Stimulated activated CD4-positive, alpha-beta T cell treated with anti-CD3 and anti-CD28 coated beads, TNF-alpha, amount 100 ng/mL, for 4 hours (primary cell): ENCODE measurements at regions not wholly inside any gene's neighbourhood (a gene's known extent, or its start where the extent isn't known, plus 50 kb on each side); places are given as distances from the start of the nearest gene placed in this dataset.

Source experiments
- DNase-seq, 3 experiments: peaks; one replicate each; pipeline ENCODE4 v3.0.0-alpha.2; 2020; ENCODE audit warnings: low read depth in 3 of 3

DNA sequence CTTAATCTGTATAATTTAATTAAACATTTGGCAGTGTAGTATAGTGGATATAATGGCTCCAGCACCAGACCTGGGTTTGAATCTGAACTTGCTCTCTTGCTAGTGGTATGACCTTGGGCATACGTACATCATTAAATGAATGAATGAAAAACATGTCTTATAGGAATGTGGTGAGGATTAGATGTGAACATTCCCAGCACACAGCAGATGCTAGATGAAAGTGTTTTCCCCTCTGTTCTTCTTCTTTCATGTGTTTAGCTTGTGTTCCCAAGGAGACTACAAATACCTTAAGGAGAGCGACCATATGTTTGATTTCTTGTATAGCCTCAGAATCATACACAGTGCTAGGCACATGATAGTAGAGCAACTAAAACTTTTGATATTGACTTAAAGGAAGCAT lies 56.5 kb downstream of the CT47B1 start:
- DNase-seq, result no peak

DNA sequence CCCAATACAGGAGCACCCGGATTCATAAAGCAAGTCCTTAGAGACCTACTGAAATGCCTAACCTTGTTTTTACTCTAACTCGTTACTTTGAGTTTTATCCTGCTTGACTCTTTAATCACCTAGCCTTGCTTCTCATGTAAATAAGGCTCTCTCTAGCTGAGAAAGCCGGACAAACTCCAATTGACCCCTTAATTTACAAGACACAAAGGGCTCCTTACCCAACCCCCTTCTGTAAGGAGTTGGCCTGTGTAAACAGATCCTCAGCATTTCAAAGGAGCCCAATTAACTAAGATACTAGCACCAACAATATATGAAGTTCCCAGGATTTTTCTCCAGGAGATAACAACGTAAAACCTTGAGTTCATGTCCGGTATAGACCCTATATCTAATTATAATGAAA lies 61.7 kb downstream of the CT47B1 start:
- no peak for DNase-seq

DNA sequence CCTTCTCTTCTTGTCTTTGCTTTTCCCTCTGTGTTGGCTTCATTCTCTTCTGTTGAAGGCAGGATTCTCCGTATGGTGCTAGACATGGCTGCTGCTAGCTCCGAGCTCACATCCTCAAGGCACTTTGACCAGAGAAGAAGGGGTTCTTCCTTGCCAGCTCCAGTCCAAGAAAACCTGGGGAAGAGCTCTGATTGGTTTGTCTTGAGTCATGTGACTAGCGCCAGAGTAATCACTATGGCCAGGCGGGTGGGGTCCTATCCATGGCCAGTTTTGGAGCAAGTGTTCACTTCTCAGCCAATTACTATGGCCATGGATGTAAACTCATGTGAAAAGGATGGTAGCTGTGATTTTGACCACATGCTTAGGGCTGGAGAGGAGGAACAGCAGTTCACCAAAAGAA lies 74.2 kb downstream of the CT47B1 start:
- no peak for DNase-seq

DNA sequence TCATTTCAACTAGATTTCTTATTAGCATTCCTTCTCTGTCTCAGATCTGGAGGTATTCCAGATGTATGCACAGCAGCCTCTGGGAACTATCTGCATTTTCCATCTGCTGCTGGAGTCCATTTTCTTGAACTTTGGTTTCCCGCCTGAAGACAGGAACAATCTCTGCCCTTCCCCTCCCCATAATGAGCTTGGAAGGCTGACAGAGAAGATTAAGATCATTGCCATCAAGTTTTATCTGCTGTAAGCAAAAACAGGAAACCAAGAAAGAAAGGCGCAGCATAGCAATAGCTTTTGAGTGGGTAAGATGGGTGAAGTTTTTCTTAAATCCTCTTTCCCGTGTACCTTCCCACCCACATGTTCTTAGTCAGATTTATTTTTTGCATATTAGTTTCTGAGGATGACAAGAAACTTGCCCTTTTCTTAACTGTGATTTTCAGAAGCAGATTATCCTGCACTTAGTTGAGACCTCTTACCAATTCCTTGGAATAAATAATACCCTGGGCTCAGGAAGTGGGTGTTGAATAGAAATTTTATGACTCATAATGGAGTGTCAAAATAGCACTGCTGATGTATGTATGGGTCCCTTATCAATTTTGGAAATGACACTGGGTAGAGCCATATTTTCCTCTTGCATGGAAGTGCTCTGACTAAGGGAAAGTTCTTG lies 78.3 kb downstream of the CT47B1 start:
- DNase-seq, result no peak

DNA sequence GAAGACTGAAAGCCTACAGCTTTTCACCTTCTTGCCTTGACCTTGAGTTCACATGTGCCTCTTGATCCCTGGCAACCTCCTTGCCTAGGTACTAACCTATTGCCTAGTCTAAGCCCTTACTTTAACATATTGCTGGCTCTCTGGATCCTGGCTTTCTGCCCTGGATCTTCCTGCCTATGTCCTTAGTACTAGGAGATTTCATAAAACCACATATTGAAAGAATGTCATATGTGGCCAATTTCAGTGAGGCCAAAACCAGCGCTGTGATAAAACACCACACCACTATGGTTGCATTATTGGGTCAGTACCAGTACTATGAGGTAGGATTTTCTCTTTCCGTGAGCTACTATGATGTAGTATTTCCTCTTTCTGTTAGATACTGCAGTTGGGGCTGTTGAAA lies 80.4 kb downstream of the CT47B1 start:
- no peak for DNase-seq

DNA sequence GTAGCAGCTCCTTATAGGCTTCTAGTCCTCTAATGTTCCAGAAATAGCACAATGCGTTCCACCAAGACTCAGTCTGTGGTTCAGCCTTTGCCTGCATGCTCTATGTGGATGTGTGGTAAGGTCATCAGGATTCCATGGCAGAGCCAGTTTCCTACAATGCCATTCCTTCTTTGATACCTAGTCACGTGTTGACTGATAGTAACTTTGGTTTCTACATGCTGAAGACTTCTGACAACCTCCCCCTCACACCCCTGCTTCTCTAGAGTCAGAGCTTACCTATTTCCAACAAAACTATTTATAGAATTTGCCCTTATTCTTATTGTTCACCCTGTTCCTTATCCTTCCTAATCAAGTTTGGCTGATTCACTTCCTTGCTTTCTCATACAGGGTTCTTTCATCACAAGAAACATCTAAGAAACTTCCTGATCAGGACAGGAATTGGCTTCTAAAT lies 81.1 kb downstream of the CT47B1 start:
- no peak for DNase-seq

DNA sequence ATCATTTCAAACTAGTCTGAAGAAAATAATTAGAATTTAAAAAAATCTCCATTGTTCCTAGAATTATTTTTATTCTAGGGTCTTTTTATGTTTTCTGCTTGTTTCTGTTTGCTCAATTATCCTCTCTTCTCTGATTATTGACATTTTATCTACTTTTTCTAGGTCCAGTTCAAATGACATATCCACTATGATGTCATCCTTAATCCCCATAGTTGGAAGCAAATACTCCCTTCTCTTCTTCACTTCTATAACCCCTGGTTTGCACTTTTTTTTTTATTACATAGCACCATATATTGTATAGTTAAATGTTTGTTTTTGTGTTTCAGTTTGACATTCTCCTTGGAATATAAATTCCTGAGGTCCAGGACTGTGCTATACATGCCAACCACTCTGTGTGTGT lies 82.6 kb downstream of the CT47B1 start:
- no peak for DNase-seq

DNA sequence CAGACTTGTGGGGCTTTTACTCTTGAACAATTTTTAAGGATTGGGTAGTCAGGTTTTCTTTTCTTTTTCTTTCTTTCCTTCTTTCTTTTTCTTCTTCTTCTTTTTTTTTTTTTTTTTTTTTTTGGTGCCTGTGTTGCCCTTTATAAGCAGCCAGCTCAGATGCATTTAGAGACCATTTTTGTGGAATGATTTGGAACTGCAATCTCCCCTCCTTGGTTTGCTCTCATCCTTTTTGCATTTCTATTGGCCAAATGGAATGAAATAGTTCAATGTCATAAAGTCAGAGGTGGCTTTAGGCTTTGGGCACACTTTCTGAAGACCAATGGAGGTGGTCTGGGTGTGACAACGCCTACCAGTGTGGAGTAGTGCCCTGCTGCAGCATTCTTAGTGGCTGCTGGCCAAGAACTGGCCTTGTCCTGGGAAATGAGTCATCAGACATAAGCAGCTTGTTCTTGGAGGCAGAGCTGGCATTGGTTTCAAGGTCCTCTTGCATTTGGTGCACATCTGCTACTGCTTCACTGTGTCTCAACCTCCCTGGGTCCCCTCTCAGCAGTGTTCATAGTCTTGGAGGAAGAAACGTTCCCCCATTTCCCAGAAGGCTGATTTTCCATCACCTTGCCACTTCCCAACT lies 84.5 kb downstream of the CT47B1 start:
- DNase-seq, result no peak

DNA sequence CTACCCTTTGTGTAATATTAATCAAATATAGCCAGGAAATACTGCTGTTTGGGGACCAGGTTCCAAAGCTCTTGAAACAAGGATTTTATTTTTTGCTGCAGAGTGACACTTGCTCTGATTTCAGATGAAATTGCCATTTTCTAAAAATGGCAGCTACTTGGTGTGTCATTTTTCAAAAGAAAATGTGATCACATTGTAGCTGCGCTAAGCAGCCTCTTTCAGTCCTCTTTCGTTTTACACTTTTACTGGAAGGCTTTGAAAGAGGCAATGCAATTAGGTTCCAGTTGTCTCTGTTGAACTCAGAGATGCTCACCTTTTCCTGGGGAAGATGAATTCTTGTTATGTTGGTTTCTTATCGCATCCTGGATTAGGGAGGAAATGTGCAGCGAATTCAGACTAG lies 85.1 kb downstream of the CT47B1 start:
- no peak for DNase-seq

DNA sequence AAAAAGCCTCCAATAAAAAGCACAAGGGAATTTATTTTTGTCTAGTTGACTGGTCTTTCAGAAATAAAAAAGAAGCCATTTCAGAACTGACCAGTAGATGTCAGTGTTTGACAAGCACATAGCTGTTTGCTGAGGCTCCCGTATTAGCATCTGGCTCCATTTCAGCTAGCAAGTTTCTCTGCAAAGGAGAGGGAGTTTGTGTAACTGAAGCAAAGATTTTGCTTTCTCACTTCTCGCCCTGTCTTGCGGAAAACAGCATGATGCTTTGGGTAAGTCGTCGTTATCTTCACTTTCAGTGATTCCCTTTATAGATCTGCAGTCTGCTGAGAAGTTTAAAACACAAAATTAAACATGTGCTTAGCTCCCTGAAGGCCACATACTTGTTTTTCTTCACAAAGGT lies 85.5 kb downstream of the CT47B1 start:
- DNase-seq, result no peak

DNA sequence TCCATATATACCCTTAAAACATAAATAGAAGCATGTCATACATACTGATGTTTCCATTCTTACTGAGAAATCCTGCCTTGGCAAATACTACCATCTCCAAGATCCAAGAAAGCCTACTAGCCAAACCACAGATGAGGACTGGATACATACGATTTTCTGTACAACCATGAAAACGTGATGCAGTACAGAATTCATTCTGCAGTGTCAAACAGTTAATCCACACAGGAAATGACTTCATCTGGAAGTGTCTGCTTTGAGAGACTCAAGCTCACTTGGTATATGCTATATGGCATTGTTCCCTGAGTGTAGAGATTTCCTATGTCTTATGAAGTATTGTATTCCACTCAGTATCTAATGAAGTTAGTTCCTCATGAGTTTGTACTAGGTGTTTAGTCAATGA lies 94.3 kb downstream of the CT47B1 start:
- DNase-seq, result no peak

DNA sequence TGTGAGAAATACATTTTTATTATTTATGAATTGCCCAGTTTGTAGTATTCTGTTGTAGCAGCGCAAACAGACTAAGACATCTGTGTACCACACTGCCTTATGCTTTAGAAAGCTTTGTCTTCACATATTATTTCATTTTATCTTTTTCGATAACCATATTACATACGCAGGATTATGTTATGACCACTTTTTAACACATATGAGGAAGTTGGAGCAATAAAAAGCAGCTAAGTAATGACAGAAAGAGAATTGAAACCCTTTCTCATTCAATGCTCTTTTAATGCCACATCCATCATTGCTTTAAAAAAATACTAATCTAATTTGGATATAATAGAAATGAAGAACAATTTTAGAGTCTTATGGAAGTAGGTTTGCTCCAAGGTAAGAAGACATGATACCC lies 99.7 kb downstream of the CT47B1 start:
- no peak for DNase-seq

DNA sequence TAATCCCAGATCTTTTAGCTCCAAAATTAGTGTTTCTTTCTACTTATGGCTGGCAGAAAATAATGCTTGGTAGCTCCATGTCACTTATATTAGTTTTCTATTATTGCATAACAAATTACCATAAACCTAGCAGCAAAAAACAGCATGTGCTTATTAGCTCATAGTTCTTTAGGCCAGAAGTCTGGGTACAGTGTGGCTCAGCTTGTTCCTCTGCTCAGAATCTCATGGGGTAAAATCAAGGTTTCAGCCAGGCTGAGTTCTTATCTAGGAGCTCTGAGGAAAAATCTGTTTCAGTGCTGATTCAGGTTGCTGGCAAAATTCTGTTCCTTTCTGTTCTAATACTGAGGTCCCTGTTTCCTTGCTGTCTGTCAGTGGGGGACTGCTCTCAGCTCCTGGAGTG lies 101.1 kb downstream of the CT47B1 start:
- DNase-seq, result no peak

DNA sequence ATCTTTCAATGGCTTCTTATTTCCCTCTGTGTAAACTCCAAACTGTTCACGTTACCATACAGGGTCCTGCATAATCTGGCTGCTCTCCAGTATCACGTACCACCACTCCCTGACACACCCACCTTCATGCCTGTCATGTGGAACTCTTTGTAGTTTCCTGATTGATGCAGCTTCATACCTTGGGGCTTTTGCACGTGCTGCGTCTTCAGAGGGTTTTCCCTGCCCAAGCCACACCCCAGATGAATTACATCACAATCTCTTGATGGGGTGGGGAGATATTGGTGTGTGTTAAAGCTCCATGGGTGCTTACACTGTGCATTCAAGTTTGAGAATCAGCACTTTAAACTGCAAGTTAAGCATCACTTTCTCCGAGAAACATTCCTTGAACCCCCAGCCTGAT lies 101.9 kb downstream of the CT47B1 start:
- no peak for DNase-seq

DNA sequence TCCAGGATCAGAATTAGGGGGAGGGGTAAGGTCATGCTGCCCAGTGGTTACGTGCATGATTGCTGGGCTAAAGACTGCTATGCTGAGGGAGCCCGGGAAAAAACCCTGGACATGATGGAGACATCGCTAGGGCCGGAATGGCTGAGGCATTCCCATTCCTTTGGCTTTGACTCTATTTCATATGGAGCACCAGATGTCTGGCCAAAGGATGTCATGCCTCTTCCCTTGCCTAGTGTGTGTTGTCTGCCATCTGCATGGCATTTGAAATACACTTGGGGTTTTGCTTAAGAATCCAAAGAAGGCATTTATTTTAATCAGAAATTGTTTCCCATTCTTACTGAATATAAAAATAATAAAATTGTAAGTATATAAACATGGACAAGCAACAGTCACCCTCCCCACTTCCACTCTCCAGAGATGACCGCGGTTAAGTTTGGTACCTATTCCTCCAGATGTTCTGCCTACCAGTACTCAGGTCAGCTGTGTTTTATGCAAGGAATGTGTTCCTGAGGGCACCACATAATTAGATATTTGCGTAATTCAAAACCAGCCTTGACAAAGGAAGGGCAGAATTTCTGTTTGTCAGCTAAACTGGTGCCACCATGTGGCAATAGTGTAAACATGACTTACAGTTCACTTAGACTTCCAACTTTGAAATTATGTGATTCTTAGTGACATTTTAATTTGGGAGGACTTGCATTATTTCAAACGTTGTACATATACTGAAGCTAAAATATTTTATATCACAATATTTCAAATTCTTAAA lies 105.9 kb downstream of the CT47B1 start:
- no peak for DNase-seq

DNA sequence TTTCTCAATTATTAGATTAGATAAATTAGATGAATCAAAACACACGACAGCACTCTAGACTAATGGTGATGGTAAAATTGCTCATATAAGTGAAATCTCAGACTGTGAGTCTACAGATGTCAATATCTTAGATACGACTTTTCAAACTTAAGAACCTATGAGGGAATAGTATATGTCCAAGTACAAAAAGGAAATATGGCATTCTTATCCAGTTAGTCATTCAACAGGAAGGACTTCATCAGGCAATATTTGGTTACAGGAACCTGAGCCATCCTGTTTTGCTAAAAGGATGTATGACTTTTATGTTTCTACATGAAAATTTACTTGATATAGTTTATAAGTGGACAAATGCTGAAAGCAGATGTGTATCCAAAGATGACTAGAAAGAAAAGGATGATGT lies 107.0 kb downstream of the CT47B1 start:
- no peak for DNase-seq

DNA sequence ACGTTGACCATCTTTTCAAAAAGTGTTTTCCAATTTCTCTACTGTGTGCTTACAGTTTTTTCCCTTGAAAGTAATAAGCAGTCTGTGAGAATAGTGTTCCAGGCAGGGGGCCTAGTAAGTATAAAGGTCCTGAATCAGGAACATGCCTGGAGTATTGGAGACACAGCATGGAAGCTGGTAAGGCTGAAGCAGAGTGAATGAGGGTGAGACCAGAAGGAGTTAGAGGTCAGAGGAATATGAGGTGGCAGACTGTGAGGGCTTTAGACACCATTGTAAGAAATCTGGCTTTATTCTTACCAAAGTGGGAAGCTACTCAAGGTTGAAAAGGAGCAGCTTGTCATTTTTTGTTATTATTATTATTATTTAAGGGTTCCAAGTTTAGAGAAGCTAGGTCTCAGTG lies 107.4 kb downstream of the CT47B1 start:
- DNase-seq, result no peak

DNA sequence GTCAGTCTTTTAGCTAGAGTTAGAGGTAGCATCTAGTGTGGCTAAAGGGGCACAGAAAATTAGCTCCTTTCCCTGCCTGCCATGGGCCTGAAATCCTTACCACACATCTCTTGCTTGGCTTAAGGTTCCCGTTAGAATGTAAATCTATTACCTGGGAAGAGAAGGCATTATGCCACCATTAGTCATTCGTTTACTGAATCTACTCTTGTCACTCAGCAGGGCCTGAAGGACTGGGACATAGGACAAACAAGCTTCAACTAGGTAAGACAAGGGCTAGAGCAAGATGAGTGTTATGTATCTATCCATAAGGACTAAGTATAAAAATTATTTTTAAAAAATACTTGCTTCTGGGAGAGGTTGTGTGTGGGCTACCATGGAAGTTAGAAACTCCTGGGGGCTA lies 112.4 kb downstream of the CT47B1 start:
- no peak for DNase-seq

DNA sequence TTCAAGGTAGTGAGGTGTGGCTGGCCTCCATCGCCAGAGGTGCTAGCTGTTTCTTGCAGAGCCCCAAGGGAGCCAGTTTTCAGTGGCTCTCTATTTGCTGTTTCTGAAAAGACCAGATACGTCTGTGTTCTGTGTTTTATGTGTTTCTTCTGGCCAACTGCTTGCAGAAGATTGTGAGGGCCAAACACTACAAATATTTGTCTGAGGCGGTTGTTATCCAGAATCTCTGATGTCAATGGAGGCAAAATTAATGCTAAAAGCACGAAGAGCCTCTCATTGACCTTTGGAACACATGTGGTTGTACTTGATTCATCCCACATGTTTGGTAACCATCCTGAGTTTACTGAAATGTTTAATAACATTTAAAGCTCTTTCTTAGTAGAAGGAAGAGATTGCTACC lies 113.9 kb downstream of the CT47B1 start:
- DNase-seq, result no peak

DNA sequence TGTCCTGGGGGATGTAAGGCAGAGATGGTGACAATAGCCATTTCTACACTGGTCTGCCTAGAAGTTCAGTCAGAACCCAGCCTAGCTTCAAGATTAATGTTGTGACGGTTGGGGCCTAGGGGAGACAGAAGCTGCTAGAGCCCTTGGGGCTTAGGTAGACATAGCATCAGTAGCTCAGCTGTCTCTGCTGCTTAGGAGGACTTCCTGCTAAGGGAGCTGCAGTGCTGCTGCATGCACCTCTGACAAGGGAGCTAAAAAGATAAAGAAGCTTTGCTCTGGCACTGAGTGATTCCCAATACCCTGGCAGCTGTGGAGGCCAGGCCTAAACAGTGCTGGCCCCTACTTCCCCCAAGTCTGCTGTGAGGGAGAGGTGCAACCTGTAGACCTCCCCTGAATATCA lies 116.0 kb downstream of the CT47B1 start:
- DNase-seq, result no peak

DNA sequence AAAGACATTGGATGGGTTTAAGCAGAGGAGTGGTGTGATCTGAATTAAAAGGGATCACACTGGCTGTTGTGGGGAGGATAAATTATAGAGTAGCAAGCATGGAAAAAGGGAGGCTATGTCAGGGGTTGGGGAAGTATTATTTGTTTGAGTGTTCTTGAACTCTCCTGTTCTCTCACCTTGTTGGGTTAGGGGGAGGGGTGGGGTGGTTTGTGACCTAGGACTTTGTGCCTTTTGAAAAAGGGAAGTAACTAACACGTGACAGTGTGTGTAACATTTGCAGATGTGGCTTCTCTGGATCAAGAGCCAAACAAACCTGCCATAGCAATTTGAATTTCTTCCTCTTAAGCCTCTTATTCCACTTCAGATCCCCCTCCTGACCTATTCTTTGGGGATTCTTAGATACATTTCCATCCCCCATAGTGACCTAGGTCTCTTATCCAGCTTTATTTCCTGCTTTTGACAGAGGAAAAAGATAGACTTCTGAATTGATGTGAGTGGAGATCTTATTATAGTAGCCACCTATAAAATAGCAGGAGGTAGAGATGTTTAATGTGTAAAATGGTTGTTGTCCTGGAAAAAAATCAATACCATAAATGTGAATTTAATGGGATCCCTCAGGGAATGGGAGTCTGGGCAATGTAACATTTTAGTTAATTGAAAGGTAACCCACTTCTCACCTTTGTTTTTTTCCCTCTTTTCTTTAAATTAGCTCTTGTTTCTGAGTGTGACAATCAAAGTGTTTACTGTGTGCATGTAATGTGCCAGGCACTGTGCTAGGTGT lies 120.4 kb downstream of the CT47B1 start:
- no peak for DNase-seq
